Middle frontal gyrus (tissue), 1 donor: ENCODE measurements at regions not wholly inside any gene's neighbourhood (a gene's known extent, or its start where the extent isn't known, plus 50 kb on each side); places are given as distances from the start of the nearest gene placed in this dataset.
"Not testable (repeated sequence)": the region's sequence is repeated elsewhere in the genome, so short reads cannot be mapped to it uniquely, and the experiment has no call there.

Experiments used
- DNase-seq: peaks from one replicate; pipeline ENCODE4 v3.0.0-alpha.2; 2015; ENCODE audit warnings: low spot score; ENCODE audit errors: extremely low spot score

- DNase-seq, result no peak
Observed at GRCh38 chr1:57599236-57599994, 175.6 kb upstream of the DAB1 start.

- no peak for DNase-seq
Observed at GRCh38 chr1:57597036-57597435, 173.2 kb upstream of the DAB1 start.

- DNase-seq, result no peak
Observed at GRCh38 chr1:57594002-57594401, 170.1 kb upstream of the DAB1 start.

GRCh38 chr1:57591842-57592241, 168.0 kb upstream of the DAB1 start:
- no peak for DNase-seq

- no peak for DNase-seq
Observed at GRCh38 chr1:57590978-57591377, 167.1 kb upstream of the DAB1 start.

- DNase-seq, result no peak
Observed at GRCh38 chr1:57586842-57587241, 163.0 kb upstream of the DAB1 start.

GRCh38 chr1:57578680-57579079, 154.8 kb upstream of the DAB1 start:
- no peak for DNase-seq

GRCh38 chr1:57578099-57578498, 154.2 kb upstream of the DAB1 start:
- DNase-seq, result no peak

- no peak for DNase-seq
Observed at GRCh38 chr1:57576756-57577155, 152.9 kb upstream of the DAB1 start.

GRCh38 chr1:57572016-57572415, 148.2 kb upstream of the DAB1 start:
- no peak for DNase-seq

GRCh38 chr1:57558066-57558465, 134.2 kb upstream of the DAB1 start:
- not testable (repeated sequence) for DNase-seq

GRCh38 chr1:57553666-57554065, 129.8 kb upstream of the DAB1 start:
- no peak for DNase-seq

GRCh38 chr1:57551476-57551875, 127.6 kb upstream of the DAB1 start:
- DNase-seq, result no peak

- DNase-seq, result no peak
Observed at GRCh38 chr1:57550092-57550491, 126.2 kb upstream of the DAB1 start.

GRCh38 chr1:57549300-57549699, 125.4 kb upstream of the DAB1 start:
- no peak for DNase-seq

- DNase-seq, result no peak
Observed at GRCh38 chr1:57546549-57547330, 122.9 kb upstream of the DAB1 start.

GRCh38 chr1:57544345-57544744, 120.5 kb upstream of the DAB1 start:
- DNase-seq, result no peak

GRCh38 chr1:57536749-57537423, 113.0 kb upstream of the DAB1 start:
- no peak for DNase-seq

- no peak for DNase-seq
Observed at GRCh38 chr1:57532299-57532698, 108.4 kb upstream of the DAB1 start.

- not testable (repeated sequence) for DNase-seq
Observed at GRCh38 chr1:57530911-57531260, 107.0 kb upstream of the DAB1 start.

- DNase-seq, result no peak
Observed at GRCh38 chr1:57530206-57530910, 106.5 kb upstream of the DAB1 start.

GRCh38 chr1:57522575-57522974, 98.7 kb upstream of the DAB1 start:
- DNase-seq, result no peak
